ENCODE measurements at regions not wholly inside any gene's neighbourhood (a gene's known extent, or its start where the extent isn't known, plus 50 kb on each side); places are given as distances from the start of the nearest gene placed in this dataset.

DNA sequence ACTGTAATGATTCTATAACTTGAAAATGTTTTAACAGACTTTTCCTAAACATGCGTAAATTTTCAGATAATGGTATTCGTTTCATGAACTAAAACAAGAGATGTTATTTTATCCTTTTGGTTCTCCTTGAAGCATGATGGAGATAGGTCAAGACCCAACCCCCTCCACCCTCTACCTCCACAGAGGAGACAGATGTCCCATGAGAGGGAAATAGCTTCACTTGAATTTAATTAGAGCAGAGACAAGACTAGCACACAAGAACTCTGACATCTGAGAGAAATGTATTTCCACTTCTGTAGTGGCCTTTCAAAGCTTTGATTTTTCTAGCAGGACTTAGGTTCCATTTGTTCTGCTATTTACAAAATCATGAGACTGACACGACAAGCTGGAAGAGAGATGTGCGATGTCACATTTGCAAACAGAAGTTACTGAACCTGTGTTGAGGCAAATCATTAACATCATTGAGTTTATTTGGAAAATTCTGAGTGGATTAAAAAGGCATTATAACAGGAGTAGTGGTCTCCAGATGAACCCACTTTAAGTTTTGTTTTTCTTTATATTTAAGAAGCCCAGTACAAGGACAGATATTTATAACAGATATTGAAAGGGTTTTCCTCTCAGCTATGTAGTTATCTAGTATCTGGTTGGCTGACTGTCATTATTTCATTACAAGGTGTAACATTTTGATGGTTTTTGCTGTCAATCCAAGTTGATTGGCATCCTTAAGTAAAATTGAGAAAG, 276.2 kb downstream of the ASXL3 start:
- no peak overlapping the region for H3K4me3 Mint-ChIP-seq
- ChIA-PET POLR2A (no interaction called here), CTCF (interaction anchor here (1.0 kb wide), 1 partner anchor 622 kb away, joined by 4 read pairs; no protein-coding TSS in a partner anchor)
- ATAC-seq, result no peak
- no peak for DNase-seq (ENCODE audit: low spot score)
- peaks cover 23% of the 10 kb centered on the region for H3K4me1 Mint-ChIP-seq
- peaks cover 3% of the 10 kb centered on the region; the same call in 1 of the 2 replicates for H3K9me3 Mint-ChIP-seq
- H3K36me3 Mint-ChIP-seq, result no peaks in the 10 kb centered on the region
- no peak overlapping the region for H3K27ac Mint-ChIP-seq
- no peaks in the 10 kb centered on the region for H3K27me3 Mint-ChIP-seq (ENCODE audit: low read depth)
- TF ChIP-seq, protein P1, sequence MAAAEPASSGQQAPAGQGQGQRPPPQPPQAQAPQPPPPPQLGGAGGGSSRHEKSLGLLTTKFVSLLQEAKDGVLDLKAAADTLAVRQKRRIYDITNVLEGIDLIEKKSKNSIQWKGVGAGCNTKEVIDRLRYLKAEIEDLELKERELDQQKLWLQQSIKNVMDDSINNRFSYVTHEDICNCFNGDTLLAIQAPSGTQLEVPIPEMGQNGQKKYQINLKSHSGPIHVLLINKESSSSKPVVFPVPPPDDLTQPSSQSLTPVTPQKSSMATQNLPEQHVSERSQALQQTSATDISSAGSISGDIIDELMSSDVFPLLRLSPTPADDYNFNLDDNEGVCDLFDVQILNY (CRISPR knock-in tag; IDR thresholded peaks at IDR 0.05), result no peak
- TF ChIP-seq, protein P2, sequence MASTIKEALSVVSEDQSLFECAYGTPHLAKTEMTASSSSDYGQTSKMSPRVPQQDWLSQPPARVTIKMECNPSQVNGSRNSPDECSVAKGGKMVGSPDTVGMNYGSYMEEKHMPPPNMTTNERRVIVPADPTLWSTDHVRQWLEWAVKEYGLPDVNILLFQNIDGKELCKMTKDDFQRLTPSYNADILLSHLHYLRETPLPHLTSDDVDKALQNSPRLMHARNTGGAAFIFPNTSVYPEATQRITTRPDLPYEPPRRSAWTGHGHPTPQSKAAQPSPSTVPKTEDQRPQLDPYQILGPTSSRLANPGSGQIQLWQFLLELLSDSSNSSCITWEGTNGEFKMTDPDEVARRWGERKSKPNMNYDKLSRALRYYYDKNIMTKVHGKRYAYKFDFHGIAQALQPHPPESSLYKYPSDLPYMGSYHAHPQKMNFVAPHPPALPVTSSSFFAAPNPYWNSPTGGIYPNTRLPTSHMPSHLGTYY (CRISPR knock-in tag; IDR thresholded peaks at IDR 0.05), result no peak
- TF ChIP-seq ZNF263 (CRISPR knock-in tag; IDR thresholded peaks at IDR 0.05; ENCODE audit: low read depth) (no peak), SMAD4 (CRISPR knock-in tag; IDR thresholded peaks at IDR 0.05) (no peak), GRHL2 (CRISPR knock-in tag; IDR thresholded peaks at IDR 0.05; ENCODE audit: insufficient replicate concordance, severe bottlenecking) (no peak), NR2C2 (CRISPR knock-in tag; IDR thresholded peaks at IDR 0.05) (no peak), NFE2L1 (CRISPR knock-in tag; IDR thresholded peaks at IDR 0.05) (no peak)
- TF ChIP-seq, protein P3, sequence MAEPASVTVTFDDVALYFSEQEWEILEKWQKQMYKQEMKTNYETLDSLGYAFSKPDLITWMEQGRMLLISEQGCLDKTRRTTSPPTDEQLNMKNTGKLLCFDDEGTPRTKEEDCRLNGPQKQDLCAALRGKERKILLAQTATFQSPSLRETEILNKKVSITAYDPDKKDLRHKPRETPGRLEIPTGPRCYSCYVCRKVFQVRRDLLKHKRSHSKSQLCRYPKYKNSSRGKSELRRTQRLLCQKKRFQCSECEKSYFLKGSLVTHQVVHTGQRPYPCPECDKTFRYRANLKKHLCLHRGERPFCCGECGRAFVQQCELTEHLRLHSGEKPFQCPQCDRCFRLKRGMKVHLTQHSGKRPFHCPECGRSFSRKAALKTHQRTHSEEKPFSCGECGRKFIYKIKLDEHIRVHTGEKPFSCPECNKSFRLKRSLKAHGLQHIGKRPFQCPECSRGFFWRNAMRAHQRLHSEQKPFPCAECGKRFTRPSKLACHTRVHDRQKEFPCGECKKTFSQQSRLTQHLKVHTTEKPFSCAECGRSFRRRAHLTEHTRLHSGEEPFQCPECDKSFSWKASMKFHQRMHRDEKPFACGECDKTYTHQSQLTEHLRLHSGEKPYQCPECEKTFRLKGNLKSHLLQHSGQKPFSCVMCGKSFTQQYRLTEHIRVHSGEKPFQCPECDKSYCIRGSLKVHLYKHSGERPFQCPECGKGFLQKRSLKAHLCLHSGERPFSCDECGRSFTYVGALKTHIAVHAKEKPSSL (CRISPR knock-in tag; conservative IDR thresholded peaks at IDR 0.05), result no peak
- TF ChIP-seq, protein P4, sequence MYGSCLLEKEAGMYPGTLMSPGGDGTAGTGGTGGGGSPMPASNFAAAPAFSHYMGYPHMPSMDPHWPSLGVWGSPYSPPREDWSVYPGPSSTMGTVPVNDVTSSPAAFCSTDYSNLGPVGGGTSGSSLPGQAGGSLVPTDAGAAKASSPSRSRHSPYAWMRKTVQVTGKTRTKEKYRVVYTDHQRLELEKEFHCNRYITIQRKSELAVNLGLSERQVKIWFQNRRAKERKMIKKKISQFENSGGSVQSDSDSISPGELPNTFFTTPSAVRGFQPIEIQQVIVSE (CRISPR knock-in tag; IDR thresholded peaks at IDR 0.05; ENCODE audit: borderline replicate concordance), result no peak
- TF ChIP-seq, protein P5, sequence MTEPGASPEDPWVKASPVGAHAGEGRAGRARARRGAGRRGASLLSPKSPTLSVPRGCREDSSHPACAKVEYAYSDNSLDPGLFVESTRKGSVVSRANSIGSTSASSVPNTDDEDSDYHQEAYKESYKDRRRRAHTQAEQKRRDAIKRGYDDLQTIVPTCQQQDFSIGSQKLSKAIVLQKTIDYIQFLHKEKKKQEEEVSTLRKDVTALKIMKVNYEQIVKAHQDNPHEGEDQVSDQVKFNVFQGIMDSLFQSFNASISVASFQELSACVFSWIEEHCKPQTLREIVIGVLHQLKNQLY (CRISPR knock-in tag; IDR thresholded peaks at IDR 0.05), result no peak

DNA sequence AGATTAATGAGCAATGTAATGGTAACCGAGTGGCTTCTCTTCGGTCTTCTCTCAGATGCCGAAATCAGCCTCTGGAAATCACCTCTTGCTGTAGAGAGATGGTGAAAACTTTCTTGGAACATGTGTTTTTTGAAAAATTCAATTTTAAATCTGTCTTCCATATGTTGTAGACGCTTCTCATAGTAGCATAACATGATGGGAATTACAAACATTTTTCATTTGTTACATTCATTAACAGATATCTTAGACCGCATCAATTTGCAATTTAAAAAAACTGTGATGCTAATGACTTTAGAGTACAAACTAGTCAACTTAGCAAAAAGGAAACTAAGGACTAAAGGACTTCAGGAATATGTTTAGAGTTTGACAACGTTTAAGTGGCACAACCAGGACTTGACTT, 275.2 kb downstream of the ASXL3 start:
- H3K27me3 Mint-ChIP-seq (ENCODE audit: low read depth), result no peaks in the 10 kb centered on the region

More for the DNA sequence above, 275.2 kb downstream of the ASXL3 start:
- peaks cover 23% of the 10 kb centered on the region for H3K4me1 Mint-ChIP-seq
- POLR2A ChIA-PET, result no interaction called here
- ATAC-seq, result no peak
- no peaks in the 10 kb centered on the region for H3K36me3 Mint-ChIP-seq
- DNase-seq (ENCODE audit: low spot score), result no peak
- H3K9me3 Mint-ChIP-seq, result no peaks in the 10 kb centered on the region
- no peak overlapping the region for H3K4me3 Mint-ChIP-seq
- TF ChIP-seq, protein P5 (CRISPR knock-in tag; IDR thresholded peaks at IDR 0.05), result no peak
- TF ChIP-seq KAT7 (CRISPR knock-in tag; IDR thresholded peaks at IDR 0.05; ENCODE audit: borderline replicate concordance), result no peak
- TF ChIP-seq NR3C1 (CRISPR knock-in tag; conservative IDR thresholded peaks at IDR 0.05; ENCODE audit: low read depth), result no peak
- no peak for TF ChIP-seq NR2C2 (CRISPR knock-in tag; IDR thresholded peaks at IDR 0.05)
- TF ChIP-seq HMGA2 (CRISPR knock-in tag; IDR thresholded peaks at IDR 0.05), result no peak
- no peak for TF ChIP-seq ZNF232 (CRISPR knock-in tag; IDR thresholded peaks at IDR 0.05)
- no peak for TF ChIP-seq SP1 (CRISPR knock-in tag; conservative IDR thresholded peaks at IDR 0.05)
- TF ChIP-seq, protein P6, sequence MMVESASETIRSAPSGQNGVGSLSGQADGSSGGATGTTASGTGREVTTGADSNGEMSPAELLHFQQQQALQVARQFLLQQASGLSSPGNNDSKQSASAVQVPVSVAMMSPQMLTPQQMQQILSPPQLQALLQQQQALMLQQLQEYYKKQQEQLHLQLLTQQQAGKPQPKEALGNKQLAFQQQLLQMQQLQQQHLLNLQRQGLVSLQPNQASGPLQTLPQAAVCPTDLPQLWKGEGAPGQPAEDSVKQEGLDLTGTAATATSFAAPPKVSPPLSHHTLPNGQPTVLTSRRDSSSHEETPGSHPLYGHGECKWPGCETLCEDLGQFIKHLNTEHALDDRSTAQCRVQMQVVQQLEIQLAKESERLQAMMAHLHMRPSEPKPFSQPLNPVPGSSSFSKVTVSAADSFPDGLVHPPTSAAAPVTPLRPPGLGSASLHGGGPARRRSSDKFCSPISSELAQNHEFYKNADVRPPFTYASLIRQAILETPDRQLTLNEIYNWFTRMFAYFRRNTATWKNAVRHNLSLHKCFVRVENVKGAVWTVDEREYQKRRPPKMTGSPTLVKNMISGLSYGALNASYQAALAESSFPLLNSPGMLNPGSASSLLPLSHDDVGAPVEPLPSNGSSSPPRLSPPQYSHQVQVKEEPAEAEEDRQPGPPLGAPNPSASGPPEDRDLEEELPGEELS (CRISPR knock-in tag; IDR thresholded peaks at IDR 0.05), result no peak
- TF ChIP-seq, protein P7, sequence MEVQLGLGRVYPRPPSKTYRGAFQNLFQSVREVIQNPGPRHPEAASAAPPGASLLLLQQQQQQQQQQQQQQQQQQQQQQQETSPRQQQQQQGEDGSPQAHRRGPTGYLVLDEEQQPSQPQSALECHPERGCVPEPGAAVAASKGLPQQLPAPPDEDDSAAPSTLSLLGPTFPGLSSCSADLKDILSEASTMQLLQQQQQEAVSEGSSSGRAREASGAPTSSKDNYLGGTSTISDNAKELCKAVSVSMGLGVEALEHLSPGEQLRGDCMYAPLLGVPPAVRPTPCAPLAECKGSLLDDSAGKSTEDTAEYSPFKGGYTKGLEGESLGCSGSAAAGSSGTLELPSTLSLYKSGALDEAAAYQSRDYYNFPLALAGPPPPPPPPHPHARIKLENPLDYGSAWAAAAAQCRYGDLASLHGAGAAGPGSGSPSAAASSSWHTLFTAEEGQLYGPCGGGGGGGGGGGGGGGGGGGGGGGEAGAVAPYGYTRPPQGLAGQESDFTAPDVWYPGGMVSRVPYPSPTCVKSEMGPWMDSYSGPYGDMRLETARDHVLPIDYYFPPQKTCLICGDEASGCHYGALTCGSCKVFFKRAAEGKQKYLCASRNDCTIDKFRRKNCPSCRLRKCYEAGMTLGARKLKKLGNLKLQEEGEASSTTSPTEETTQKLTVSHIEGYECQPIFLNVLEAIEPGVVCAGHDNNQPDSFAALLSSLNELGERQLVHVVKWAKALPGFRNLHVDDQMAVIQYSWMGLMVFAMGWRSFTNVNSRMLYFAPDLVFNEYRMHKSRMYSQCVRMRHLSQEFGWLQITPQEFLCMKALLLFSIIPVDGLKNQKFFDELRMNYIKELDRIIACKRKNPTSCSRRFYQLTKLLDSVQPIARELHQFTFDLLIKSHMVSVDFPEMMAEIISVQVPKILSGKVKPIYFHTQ (CRISPR knock-in tag; IDR thresholded peaks at IDR 0.05), result no peak
- TF ChIP-seq ETV6 (CRISPR knock-in tag; IDR thresholded peaks at IDR 0.05), result no peak
- no peak for TF ChIP-seq ZNF121 (CRISPR knock-in tag; IDR thresholded peaks at IDR 0.05)
- no peak for TF ChIP-seq GRHL2 (CRISPR knock-in tag; IDR thresholded peaks at IDR 0.05; ENCODE audit: insufficient replicate concordance, severe bottlenecking)
- TF ChIP-seq TEAD4 (CRISPR knock-in tag; IDR thresholded peaks at IDR 0.05), result no peak
- no peak for TF ChIP-seq SOX15 (CRISPR knock-in tag; IDR thresholded peaks at IDR 0.05)
- TF ChIP-seq MXD4 (CRISPR knock-in tag; IDR thresholded peaks at IDR 0.05; ENCODE audit: borderline replicate concordance), result no peak
- TF ChIP-seq ZNF263 (CRISPR knock-in tag; IDR thresholded peaks at IDR 0.05; ENCODE audit: low read depth), result no peak
- H3K27ac Mint-ChIP-seq, result no peak overlapping the region
- CTCF ChIA-PET, result interaction anchor here (1.2 to 1.9 kb wide), 2 partner anchors 14 to 306 kb away, joined by 3 to 8 read pairs; no protein-coding TSS in a partner anchor

Measured in WTC11 (cell line).